Spleen (tissue), 7 donors: ENCODE measurements at regions not wholly inside any gene's neighbourhood (a gene's known extent, or its start where the extent isn't known, plus 50 kb on each side); places are given as distances from the start of the nearest gene placed in this dataset.

Experiments used
- CTCF ChIP-seq, 11 experiments: fragments of 200-600 bp in 7 of 11; fragments of 450-650 bp in 4 of 11; sonication (generic) in 4 of 11; IDR thresholded peaks in 8 of 11; conservative IDR thresholded peaks in 3 of 11; 1 replicate in 7 of 11; 2 replicates in 4 of 11; pipeline versions ENCODE4 v1.4.0 to v1.8.0; 2016 to 2021; ENCODE audit warnings: antibody characterized with exemption in 11 of 11, inconsistent platforms in 4 of 11, mild to moderate bottlenecking in 1 of 11
- POLR2A ChIP-seq, 3 donors: fragments of 450-650 bp; IDR thresholded peaks; one replicate each; pipeline ENCODE4 v1.5.1; 2017; ENCODE audit warnings: antibody characterized with exemption in 3 of 3, mild to moderate bottlenecking in 1 of 3
- donor health status: DM: no; HTN: no; CAD: no; lungs with moderate emphysema.
- donor health status: DM: no; HTN: no; CAD: no.
- donor health status: DM: no; HTN: no; CAD: no.

- TF ChIP-seq CTCF (IDR thresholded peaks at IDR 0.05 in 8 of 11, conservative IDR thresholded peaks at IDR 0.05 in 3 of 11) (no peak), POLR2A (IDR thresholded peaks at IDR 0.05) (no peak)
Measured at GRCh38 chr4:164021947-164022346, 527.5 kb downstream of the TMA16 start.
